Esophagus squamous epithelium (tissue), 4 donors: ENCODE measurements at regions not wholly inside any gene's neighbourhood (a gene's known extent, or its start where the extent isn't known, plus 50 kb on each side); places are given as distances from the start of the nearest gene placed in this dataset.

ENCODE experiments used
- POLR2A ChIP-seq, 4 donors: fragments of 450-650 bp; IDR thresholded peaks; one replicate each; pipeline ENCODE4 v1.6.1; 2017; ENCODE audit warnings: antibody characterized with exemption in 4 of 4, mild to moderate bottlenecking in 4 of 4, moderate library complexity in 3 of 4
- TF ChIP-seq, protein P1 (sequence below), 6 experiments: fragments of 450-650 bp in 4 of 6; fragments of 200-600 bp in 2 of 6; sonication (generic) in 2 of 6; IDR thresholded peaks; one replicate each; pipeline ENCODE4 v1.5.1; 2016 to 2019; ENCODE audit warnings: antibody characterized with exemption in 6 of 6, mild to moderate bottlenecking in 4 of 6, moderate library complexity in 4 of 6

DNA sequence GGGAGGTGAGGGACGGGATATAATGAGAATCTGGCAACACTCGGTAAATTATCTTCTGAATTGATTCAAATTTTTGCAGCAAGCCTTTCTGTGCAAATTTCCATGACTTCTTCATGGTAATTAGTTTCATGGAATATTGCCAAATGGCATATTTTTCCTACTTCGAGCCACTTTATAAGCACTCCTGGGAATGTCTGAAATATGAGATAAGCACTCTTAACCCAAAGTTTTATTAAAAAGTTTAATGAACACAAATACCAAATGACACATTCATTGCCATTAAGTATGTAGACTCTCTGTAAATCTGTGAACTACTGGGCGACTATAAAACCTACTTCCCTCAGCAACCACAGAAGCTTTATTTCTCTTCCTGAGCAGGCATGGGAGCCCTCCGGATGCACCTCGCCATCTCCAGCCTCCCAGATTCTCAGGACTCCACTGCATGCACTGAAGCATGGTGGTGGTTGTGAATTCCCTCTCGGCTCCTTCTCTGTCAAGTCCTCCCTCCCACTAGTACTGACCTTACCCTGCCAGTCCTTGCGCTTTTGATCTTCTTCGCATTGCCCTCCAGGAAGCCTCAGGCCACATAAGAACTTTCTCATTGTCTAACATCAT, 154.4 kb upstream of the RPL34 start:
- TF ChIP-seq, protein P1, sequence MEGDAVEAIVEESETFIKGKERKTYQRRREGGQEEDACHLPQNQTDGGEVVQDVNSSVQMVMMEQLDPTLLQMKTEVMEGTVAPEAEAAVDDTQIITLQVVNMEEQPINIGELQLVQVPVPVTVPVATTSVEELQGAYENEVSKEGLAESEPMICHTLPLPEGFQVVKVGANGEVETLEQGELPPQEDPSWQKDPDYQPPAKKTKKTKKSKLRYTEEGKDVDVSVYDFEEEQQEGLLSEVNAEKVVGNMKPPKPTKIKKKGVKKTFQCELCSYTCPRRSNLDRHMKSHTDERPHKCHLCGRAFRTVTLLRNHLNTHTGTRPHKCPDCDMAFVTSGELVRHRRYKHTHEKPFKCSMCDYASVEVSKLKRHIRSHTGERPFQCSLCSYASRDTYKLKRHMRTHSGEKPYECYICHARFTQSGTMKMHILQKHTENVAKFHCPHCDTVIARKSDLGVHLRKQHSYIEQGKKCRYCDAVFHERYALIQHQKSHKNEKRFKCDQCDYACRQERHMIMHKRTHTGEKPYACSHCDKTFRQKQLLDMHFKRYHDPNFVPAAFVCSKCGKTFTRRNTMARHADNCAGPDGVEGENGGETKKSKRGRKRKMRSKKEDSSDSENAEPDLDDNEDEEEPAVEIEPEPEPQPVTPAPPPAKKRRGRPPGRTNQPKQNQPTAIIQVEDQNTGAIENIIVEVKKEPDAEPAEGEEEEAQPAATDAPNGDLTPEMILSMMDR (IDR thresholded peaks at IDR 0.05), result no peak
- TF ChIP-seq POLR2A (IDR thresholded peaks at IDR 0.05), result no peak
